GM23338 (cell line): ENCODE measurements at regions not wholly inside any gene's neighbourhood (a gene's known extent, or its start where the extent isn't known, plus 50 kb on each side); places are given as distances from the start of the nearest gene placed in this dataset.

Source experiments
- CTCF ChIP-seq, 2 experiments: fragments of 200-600 bp in 1 of 2; sonication (generic) in 1 of 2; conservative IDR thresholded peaks; 2 replicates each; pipeline versions ENCODE4 v1.5.1 to v1.6.1; 2016 to 2017; ENCODE audit warnings: antibody characterized with exemption in 2 of 2, low read depth in 2 of 2, mild to moderate bottlenecking in 2 of 2, moderate library complexity in 1 of 2
- EZH2 ChIP-seq: fragments of 200-600 bp; sonication (generic); IDR thresholded peaks from one replicate; pipeline ENCODE4 v1.8.0; 2017; ENCODE audit warnings: antibody characterized with exemption, mild to moderate bottlenecking, low read depth; ENCODE audit not compliant: unreplicated experiment
- EZH2phosphoT487 ChIP-seq: fragments of 200-600 bp; sonication (generic); IDR thresholded peaks from one replicate; pipeline ENCODE4 v1.8.1; 2018; ENCODE audit warnings: antibody characterized with exemption; ENCODE audit not compliant: unreplicated experiment
- STAT1 ChIP-seq: IDR thresholded peaks from one replicate; pipeline ENCODE4 v1.6.1; 2016; ENCODE audit warnings: antibody characterized with exemption; ENCODE audit not compliant: unreplicated experiment

- TF ChIP-seq CTCF (conservative IDR thresholded peaks at IDR 0.05; ENCODE audit: low read depth in 2 of 2) (no peak), EZH2 (no peak), STAT1 (no peak), EZH2phosphoT487 (no peak)
Observed at GRCh38 chrX:104432321-104432720, 133.7 kb upstream of the IL1RAPL2 start.
